GM13976 (cell line): ENCODE measurements at regions not wholly inside any gene's neighbourhood (a gene's known extent, or its start where the extent isn't known, plus 50 kb on each side); places are given as distances from the start of the nearest gene placed in this dataset.

Experiments
- DNase-seq: peaks from one replicate; pipeline ENCODE4 v3.0.0; 2012; ENCODE audit warnings: low spot score
- CTCF ChIP-seq: IDR thresholded peaks from 2 replicates; pipeline ENCODE4 v1.5.1; 2012; ENCODE audit warnings: borderline replicate concordance, mild to moderate bottlenecking; ENCODE audit not compliant: insufficient read depth; ENCODE audit errors: extremely low read depth, missing control alignments, control extremely low read depth
- in situ Hi-C: fragments of 300-500 bp; cut with MboI; formaldehyde crosslinking; loops from one replicate; pipeline ENCODE4 v1.12.0; 2022; ENCODE audit warnings: low sequenced_read_pairs, mixed read lengths, inconsistent platforms; ENCODE audit not compliant: unreplicated experiment

GRCh38 chr15:93196135-93196670 lies 107.2 kb upstream of the RGMA start:
- in situ Hi-C loops, result no loop called here
- no peak for TF ChIP-seq CTCF

DNA sequence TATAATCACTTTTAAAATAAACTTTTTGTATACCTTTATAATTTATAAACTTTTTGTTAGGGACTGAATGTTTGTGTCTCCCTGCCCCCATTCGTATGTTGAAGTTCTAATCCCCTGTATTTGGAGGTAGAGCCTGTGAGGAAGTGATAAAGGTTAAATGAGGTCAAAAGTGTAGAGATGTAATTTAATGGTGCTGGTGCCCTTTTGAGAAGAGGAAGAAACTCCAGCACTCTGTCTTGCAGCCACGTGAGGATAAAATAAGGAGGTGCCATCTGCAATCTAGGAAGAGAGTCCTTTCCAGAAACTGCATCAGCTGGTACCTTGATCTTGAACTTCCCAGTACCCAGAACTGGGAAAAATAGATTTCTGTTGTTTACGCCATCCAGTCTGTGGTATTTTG lies 106.1 kb upstream of the RGMA start:
- TF ChIP-seq CTCF, result no peak
- in situ Hi-C loops, result no loop called here
- DNase-seq, result no peak

More at GRCh38 chr15:93196135-93196670, 107.2 kb upstream of the RGMA start:
- DNase-seq, result no peak

DNA sequence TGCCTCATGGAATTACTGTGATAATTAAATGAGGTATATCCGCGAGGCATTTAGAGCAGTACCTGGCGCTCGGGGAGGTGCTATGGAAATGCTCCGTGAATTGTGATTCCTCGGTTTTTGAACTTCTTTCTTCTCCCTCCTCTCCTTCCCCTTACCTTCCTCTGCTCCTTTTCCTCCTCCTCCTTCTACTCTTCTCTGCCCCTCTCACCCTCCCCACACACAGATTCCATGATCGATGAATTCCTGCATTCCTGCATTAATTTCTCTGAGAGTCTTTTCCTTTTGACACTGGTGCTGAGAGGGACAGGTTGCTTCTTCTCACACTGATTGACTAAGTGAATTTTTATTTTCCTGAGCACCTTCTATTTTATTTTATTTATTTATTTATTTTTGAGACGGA lies 101.2 kb upstream of the RGMA start:
- in situ Hi-C loops, result no loop called here
- no peak for DNase-seq
- TF ChIP-seq CTCF, result no peak

DNA sequence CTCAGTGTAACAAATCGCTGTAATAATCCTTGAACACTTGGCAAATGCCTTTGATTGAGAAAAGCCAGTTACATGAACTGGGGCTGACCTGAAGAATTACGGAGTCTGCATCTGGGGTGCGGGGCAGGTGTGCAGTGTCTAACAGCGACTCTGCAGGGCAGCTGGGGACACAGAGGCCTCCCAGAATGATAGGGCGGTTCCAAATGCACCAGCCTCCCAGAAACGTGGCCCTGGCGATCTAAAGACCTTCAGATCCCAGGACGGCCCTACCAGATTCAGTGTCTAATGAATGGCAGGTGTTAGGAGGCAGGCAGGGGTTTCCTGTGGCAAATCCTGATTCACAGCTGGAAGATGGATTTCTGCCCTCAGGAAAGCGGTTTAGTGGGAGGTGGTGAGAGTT lies 100.5 kb upstream of the RGMA start:
- TF ChIP-seq CTCF, result no peak
- no peak for DNase-seq
- in situ Hi-C loops, result no loop called here

- no peak for TF ChIP-seq CTCF
Observed at GRCh38 chr15:93188236-93188635, 99.2 kb upstream of the RGMA start.

GRCh38 chr15:93185796-93186195 lies 96.8 kb upstream of the RGMA start:
- no peak for DNase-seq
- TF ChIP-seq CTCF, result no peak
- in situ Hi-C loops, result no loop called here

More at GRCh38 chr15:93188236-93188635, 99.2 kb upstream of the RGMA start:
- no peak for DNase-seq
- in situ Hi-C loops, result no loop called here
